Femur (tissue), 1 donor: ENCODE measurements at regions not wholly inside any gene's neighbourhood (a gene's known extent, or its start where the extent isn't known, plus 50 kb on each side); places are given as distances from the start of the nearest gene placed in this dataset.
"Not testable (repeated sequence)": the region's sequence is repeated elsewhere in the genome, so short reads cannot be mapped to it uniquely, and the experiment has no call there.

Experiments used
- DNase-seq: peaks from one replicate; pipeline ENCODE4 v3.0.0-alpha.2; 2017

DNA sequence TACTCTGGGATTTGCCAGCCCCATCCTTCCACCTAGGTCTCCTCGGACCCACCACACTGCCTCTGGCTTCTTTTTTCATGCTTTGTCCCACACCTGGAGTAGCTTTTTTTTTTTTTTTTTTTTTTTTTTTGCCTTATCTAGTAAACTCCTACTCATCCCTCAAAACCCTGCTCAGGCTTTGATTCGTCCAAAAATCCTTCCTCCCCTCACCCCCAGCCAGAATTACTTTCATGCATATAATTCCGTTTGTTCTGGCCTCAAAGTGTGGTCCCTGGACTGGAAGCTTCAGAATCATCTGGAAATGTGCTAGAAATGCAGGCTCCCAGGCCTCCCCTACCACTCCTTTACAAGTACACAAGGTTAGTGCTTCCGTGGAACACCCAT is 320.1 kb downstream of the PTTG2 start:
- no peak for DNase-seq

DNA sequence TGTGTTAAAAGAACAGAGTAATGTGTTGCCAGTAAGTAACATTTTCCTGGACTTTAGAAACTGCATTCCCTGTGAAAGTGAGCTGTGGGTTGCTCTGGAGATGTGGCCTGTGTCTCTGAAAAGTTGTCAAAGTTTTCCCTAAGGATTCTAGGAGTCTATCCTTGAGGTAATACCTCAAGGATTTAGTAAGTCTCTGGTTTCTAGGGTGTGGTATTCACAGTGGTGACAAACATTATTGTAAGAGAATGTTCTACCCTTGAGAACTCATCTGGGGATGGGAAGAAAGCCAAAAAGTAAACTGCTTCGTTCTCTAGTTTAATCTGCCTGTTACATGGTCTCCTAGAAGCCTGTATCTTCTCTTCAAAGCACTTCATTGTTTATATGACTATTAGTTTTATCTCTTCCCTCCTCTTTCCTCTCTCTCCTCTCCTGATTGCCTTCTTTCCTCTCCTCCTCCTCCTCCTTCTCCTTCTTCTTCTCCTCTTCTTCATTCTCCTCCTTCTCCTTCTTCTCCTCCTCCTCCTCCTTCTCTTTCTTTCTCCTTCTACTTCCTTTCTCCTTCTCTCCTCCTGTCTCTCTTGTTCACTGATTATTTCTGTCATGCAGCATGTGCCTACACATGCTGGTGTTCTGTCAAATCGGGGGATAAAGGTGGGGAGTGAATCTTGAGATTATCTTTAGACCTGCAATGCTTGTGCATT is 321.3 kb downstream of the PTTG2 start:
- DNase-seq, result no peak

DNA sequence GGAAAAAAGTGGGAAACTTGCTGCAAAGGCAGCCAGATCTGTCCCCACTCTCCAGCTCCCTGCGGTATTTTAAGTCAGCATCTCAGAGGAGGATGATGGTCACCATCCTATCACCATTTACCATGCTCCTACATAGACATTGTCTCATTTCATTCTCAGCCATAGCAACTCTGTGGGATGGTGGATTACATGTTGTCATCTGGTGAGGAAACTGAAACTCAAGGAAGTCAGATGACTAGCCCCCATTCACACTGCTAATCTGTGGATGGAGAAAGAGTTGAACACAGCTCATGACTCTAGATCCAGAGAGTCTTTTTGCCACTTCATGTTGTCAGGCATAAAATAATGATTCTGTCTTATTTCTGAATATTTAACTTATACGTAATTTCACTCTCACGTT is 323.5 kb downstream of the PTTG2 start:
- no peak for DNase-seq

DNA sequence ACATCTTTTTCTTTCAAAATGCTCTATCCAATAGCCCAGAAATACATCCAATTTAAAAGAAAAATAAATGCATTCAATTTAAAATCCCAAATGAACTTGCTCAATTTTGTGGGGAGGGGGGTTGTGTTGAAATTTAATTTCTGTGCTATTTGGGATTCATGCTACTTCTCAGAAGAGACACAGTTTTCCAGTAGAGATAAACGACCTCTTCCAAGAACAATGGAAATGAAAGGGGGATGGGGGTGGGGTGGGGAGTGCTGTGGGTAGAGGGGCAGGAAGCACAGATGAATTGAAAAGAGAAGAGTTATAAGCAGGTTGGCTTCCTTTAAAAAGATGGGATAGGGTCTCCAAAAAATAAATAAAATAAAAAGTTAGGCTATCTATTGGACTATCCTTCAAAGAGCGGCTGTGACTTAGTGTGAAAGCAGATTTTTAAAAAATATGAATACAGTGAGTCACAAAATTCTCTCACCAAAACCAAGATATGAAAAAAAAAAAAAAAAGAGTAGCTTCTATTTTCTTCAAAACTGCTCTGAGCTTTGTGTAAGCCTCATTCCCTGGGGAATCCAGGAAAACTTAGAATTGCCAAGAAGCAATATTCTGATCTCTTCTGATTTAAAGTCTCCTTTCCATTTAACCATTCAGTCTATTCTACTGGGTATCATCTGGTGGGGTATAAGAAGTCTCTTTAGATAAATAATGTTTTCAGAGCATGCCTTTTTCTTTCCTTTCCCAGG is 324.3 kb downstream of the PTTG2 start:
- no peak for DNase-seq

DNA sequence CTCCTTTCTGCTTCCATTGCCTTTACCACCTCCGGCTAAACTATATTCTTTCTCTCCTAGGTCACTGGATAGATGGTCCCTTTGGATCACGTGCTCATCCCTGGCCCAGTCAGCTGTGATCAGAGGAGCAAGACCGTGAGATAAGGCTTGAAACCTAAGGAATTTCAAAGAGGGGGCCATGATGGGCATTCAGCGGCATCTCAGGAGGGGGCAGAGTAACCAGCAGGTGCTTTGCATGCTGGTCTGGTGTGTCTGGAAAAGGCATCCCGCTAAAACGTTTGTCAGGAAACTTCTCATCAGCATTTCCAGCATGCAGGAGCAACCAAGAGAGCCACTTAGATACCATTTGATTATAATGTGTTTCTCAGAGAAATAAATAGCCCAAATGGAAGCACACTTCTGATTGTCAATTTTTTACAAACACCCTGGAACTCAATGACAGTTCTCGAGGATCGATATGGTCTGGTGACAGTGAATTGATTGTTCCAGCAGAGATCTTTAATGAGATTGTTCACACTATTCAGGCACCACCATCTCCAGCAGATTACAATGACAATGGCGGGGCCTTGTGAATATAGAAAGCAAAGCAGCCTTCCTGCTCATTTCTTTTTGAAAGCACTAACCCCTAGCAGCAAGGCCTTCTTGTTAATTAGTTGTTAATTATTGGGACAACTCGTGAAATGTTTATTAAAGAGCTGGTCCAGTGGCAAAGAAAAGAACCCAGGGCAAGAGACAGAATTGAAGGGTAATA is 327.1 kb downstream of the PTTG2 start:
- no peak for DNase-seq

DNA sequence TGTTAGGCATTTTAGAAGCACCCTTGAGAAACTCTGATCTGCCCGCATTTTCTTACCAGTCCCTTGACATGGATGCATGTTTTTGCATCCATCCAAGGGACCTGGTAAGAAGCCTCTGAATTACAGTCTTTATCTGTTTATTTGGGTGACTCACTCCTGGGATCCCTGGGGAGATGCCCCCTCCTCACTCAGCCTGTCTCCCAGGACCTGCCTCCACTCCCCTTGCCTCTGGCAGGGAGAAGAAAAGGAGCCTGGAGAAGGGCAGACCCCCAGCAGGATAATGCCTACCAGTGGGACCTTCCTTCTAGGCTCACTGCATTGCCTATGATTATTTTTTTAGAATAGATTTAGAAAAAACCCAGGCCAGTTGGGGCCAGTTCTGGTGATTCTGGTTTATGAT is 329.4 kb downstream of the PTTG2 start:
- no peak for DNase-seq

DNA sequence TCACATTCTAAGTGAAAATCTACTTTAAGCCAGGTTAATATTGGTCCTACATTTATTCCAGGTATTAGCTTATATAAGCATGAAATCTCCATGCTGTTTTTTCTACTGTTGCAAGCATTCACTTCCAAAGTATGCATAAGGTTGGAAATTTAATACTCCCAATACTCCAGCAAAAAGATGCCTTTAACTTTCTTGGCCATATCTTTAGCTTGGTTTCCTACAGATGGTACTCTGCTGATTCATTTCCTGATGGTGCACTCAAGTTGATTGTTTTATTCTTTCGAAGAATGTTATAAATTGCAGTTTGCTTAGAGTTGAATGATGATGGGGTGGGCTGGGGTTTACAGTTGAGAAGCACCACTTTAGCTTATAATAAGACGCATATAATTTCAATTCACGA is 330.2 kb downstream of the PTTG2 start:
- DNase-seq, result no peak

DNA sequence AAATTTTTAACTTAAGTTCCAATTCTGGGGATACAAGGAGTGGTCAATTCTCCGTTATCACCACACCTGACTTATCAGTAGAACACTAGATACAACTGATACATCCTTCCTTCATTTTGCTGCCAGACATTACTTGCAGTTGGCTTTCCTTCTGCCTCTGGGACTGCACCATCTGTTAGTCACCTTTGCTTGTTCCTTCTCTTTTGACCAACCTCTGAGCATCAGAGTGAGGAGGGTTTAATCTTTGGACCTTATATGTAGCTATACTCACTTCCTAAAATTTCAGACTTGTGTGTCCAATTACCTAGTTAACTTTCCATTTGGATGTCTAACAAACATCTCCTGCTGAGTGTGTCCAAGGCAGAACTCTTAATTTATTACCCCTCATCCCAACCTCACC is 330.7 kb downstream of the PTTG2 start:
- DNase-seq, result no peak

DNA sequence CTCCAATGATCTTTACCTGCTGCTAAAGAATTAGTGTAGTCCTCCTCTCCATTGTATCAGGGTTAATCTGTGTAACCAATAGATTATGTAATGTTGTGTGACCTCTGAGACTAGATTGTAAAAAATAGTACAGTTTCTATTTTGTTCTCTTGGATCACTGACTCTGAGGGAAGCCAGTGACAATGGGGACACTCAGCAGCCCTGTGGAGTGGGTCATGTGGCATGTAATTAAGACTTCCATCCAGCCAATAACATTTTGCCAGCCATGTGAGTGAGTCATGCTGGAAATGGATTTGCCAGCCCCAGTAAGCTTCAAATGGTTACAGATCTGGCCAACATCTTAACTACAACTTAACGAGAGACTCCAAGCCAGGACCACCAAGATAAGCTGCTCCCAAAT is 332.3 kb downstream of the PTTG2 start:
- DNase-seq, result no peak

DNA sequence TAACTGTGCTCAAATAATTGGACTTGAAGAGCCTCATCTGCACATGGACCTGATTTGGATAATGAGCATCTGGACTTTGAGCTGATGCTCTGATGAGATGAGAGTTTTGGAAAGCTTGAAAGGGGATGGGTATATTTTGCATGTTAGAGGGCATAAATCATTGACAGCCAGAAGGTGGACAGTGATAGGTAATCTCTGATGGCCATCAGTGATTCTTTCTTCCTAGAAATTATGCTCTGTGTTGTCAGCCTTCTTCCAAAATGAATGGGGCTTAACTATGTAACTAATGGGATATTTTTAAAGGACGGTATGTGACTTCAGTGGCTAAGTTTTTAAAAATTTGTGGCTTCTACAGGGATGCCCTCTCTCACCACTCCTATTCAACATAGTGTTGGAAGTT is 334.0 kb downstream of the PTTG2 start:
- DNase-seq, result no peak

DNA sequence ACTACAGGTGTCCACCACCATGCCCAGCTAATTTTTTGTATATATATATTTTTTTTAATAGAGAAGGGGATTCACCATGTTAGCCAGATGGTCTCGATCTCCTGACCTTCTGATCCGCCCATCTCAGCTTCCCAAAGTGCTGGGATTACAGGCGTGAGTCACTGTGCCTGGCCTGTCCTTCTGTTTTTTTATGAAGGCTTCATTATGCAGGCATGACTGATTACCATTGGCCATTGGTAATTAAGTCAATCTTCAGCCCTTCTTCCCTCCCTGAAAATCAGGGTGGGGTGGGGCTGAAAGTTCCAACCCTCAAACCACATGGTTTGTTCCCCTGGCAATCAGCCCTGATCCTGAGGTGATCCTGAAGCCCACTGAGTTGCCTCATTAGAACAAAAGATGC is 336.9 kb downstream of the PTTG2 start:
- no peak for DNase-seq

DNA sequence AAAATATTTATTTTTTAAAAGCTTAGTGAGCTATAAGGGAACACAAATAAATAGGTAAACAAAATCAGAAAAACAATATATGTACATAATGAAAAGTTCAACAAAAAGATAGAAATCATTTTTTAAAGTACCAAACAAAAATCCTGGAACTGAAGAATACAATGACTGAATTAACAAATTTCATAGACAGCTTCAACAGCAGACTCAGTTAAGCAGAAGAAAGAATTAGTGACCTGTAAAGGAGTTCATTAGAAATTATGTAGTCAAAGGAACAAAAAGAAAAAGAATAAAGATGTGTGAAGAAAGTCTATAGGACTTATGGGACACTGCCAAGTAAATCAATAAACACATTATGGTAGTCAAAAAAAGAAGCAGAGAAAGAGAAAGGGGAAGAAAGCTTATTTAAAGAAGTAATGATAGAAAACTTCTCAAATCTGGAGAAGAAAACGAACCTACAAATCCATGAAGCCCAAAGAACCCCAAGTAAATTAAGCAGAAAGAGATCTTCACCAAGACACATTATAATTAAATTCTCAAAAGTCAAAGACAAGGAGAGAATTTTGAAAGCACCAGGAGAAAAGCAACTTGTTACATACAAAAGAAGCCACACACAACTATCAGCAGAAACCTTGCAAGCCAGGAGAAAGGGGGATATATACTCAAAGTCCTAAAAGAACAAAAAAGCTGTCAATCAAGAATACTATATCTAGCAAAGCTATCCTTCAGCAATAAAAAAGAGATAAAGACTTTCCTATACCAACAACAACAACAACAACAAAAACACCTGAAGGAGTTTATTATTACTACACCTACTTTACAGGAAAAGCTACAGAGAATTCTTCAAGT is 338.9 kb downstream of the PTTG2 start:
- no peak for DNase-seq

DNA sequence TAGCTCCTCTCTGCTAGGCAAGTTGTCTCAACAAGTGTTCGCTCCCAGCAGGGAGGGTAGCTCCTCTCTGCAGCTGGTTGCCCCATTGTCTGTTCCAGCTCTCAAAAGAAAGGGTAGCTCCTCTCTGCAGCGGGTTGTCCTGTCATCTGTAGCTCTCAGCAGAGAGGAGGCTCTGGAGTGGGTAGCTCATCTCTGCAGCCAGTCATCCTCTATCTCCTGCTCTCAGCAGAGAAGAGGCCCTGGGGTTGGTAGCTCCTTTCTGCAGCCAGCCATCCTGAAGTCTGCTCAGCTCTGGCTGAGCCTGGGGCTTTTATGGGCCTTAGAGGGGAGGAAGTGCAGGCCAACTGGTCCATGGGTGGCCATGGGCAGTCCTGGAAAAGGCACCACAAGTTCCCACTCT is 342.7 kb downstream of the PTTG2 start:
- DNase-seq, result no peak

DNA sequence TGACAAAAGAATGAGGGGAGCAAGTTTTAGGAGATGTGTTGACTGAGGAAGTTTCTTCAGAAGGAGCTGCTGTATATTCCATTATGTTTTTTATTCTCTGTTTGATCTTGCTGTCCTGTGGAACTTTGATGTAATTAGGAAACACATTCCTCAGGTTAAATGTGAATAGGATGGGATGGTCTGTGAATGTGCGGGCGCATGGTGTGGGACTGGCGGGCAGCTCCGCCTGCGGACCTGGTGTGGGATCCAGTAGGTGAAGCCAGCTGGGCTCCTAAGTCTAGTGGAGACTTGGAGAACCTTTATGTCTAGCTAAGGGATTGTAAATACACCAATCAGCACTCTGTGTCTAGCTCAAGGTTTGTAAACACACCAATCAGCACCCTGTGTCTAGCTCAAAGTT is 344.3 kb downstream of the PTTG2 start:
- DNase-seq, result not testable (repeated sequence)

DNA sequence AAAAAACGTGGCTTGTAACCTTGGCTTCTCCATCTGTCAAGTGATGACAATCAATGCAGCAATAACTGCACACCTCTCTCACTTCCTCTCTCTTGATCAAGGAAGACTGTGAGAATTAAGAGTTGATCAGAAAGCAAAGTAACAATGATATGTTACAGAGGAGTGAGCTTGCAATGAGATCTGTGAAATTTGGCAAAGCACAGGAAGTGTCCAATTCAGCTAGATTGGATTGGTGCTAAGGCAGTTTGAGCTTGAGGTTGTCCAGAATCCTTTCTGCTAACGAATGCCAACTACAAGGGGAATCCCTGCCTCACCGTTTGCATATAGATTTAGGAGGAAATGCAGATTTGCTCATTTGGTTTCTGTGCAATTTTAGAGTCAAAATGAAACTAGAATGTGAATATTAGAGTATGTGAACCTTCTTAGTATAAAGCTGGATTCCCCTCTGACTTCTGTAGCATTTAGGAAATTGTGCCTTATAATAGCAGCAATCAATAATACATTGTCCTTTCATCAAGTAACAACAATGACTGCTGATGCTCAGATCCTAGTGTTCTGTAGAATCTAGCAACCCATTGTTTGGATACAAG is 346.4 kb downstream of the PTTG2 start:
- no peak for DNase-seq

DNA sequence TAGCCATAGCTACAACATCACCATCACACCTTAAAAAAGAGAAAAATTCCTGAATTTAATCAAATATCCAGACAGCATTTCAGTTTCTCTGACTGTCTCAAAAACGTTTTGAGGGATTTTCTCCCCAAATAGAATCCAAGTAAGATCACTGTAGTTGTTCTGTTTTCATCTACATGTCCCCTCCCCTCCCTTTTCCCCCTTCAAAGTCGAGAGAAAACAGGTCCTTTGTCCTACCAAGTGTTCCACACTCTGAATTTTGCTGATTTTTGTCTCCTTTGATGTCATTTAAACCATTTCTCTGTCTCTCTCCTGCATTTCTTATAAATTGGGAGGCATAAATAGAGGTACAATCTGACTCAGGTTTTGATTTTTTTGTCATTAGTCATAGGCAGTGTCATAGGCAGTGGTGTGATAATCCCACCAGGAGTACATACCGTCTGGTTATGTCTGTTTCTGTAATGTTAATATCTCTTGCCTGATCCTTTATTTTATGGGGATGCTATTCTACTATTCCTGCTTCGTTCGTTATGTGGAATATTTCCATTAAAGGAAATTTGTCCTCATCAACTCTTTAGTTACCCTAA is 348.6 kb downstream of the PTTG2 start:
- no peak for DNase-seq

DNA sequence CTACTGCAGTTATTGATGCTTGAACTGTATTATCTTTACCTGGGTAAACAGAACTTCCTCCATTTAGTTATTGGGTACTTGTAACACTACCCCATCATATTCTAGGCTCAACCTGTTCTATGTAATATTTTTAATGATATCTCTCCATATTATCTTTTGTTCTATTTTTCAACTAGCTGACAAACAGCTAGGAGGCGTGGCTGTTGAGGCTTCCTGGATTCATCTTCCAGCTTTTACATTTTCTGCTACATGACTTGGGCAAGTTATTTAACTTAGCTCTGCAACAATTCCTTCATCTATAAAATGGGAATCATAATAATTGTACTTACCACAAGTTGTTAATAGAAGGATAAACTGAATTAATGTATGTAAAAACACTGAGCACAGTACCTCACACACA is 349.3 kb downstream of the PTTG2 start:
- no peak for DNase-seq

DNA sequence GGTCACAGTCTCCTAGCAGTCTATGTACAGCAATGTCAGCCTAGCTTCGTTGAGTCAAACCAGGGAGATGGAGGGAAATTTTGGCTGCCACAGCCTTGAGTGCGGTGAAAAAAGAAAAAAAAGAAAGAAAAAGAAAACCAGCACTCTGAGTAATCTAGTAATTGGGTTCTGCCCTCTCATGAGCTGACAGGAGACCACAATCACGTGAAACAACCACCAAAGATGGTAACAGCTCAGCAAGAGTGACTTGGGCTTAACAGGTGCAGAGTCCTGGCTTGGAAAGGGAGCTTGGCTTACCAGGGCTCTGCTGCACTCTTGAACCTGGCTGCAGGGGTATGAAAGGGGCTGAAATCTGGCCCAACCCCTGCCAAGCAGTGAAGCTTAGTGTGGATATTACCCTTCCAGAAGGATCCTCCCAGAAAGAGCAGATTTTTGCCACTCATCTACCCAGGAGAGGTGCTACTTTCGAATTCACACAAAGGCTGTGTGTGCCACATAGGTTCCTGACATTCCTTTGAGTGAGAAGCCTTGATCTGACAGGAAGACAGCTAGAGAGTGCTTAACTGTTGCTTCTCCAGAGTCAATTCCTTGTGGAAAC is 350.3 kb downstream of the PTTG2 start:
- DNase-seq, result no peak

DNA sequence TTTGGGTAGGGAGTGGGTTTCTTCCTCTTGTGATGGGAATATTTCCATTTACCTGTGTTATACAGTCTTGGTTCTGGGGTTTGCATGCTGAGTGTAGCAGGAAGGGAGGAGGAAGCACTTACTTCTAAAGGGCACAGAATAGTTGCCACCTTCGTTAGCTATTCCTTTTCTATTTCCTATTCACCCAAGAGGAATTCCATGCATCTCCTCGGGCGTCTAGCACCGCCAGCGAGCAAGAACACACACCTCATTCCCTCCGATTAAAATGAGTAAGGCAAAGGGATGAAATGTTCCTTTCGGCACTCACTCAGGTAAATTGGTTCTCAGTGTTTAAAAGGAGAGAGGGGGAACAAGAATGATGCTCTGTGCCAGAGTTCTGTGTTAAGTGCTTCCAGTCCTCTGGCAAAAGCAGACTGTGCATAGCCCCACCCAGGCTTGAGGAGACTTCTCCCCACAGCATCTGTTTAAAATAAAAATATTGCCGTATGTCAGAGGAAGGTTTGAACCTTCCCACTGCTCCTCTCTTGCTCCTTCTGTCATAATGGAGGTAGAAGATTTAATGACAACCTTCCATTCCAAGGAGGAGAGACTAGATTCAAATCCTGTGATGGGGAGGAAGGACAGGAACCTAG is 351.4 kb downstream of the PTTG2 start:
- no peak for DNase-seq

DNA sequence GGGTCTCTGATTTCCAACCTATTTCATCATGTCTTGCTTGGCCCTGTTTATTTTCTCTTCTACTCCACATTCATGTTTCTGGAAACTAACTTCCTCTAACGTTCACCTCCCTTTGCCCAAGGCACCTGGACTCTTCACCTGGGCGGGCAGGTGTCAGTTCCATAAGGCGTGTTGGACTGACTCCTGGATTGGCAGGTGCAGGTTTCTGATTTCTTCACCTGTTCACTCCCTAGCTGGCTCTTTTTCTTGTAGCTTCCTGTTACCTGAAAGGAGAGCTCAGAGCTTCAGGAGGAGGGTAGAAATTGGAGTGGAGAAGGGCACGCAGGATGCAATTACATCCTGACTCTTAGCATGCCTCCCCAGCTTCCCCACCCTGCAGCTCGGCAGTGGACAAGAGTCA is 350.8 kb upstream of the KLF3 start:
- no peak for DNase-seq

DNA sequence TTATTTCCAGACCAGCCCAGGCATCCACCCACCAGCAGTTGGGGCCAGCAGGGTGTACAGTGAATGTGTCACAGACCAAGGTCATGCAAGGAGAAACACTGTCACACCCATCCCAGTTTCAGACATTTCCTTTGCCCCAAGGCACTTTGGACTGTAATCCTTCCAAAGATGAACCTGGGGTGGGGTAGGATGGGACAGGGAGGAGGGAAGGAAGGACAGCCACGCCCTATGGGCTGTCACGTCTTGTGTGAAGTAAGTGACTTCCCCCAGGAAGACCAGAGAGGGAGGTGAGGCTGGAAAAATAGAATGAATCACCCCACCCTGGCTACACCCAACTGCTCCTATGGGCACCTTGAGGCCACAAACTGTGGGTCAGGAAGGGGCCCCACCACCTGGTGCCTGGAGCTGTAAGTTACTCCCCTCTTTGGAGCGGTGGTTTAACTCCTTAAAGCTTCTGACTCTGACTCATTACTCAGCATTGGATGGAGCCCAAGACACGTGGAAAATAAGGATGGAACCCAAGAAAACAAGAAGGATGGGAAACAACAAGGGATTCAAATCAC is 349.9 kb upstream of the KLF3 start:
- DNase-seq, result no peak
